ENCODE measurements at regions not wholly inside any gene's neighbourhood (a gene's known extent, or its start where the extent isn't known, plus 50 kb on each side); places are given as distances from the start of the nearest gene placed in this dataset.

DNA sequence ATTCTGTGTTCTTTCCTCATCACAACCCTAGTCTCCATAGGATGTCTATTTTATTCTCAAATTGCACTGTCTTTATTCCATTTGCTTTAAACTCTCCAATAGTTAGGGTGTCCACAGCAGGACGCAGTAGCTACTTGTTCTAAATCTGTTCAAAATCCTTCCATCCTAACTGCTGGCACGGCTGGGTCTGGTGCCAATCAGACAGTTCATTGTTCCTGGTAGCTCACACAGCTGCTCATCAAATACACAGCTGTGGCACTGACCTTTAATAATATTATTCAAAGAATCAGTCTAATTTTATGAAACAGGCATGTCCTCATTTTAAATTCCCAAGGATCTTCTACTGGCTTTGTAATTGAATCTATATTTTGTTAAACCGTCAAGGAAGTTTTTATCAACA is 59.7 kb upstream of the TMEFF2 start:
- Mint-ChIP-seq H3K36me3 (no peaks in the 10 kb centered on the region), H3K4me1 (no peaks in the 10 kb centered on the region), H3K27ac (no peak overlapping the region), H3K9me3 (no peaks in the 10 kb centered on the region), H3K4me3 (no peak overlapping the region), H3K27me3 (no peaks in the 10 kb centered on the region)
- H3K4me3 ChIP-seq (ENCODE audit: low read length), result no peak overlapping the region
- no peak for DNase-seq
- H3K4me1 ChIP-seq (ENCODE audit: insufficient read depth, low read length), result no peaks in the 10 kb centered on the region
- H3K9me3 ChIP-seq (ENCODE audit: low read length), result no peaks in the 10 kb centered on the region
- no peak overlapping the region for H3K27ac ChIP-seq (ENCODE audit: low read depth, low read length)
- no peaks in the 10 kb centered on the region for H3K27me3 ChIP-seq (ENCODE audit: insufficient read depth, low read length, poor library complexity, severe bottlenecking)
- CTCF ChIA-PET, result no interaction called here
- no peaks in the 10 kb centered on the region for H3K36me3 ChIP-seq (ENCODE audit: insufficient read depth, low read length)
- POLR2A ChIA-PET, result no interaction called here

GRCh38 chr2:192253692-192254091 is 59.0 kb upstream of the TMEFF2 start:
- H3K27ac Mint-ChIP-seq, result no peak overlapping the region
- ChIA-PET POLR2A (no interaction called here), CTCF (no interaction called here)
- Histone ChIP-seq H3K27ac (ENCODE audit: low read depth, low read length) (no peak overlapping the region), H3K4me1 (ENCODE audit: insufficient read depth, low read length) (no peaks in the 10 kb centered on the region), H3K9me3 (ENCODE audit: low read length) (no peaks in the 10 kb centered on the region), H3K4me3 (ENCODE audit: low read length) (no peak overlapping the region), H3K27me3 (ENCODE audit: insufficient read depth, low read length, poor library complexity, severe bottlenecking) (no peaks in the 10 kb centered on the region), H3K36me3 (ENCODE audit: insufficient read depth, low read length) (no peaks in the 10 kb centered on the region)
- H3K4me3 Mint-ChIP-seq, result no peak overlapping the region
- H3K9me3 Mint-ChIP-seq, result no peaks in the 10 kb centered on the region
- no peak for DNase-seq
- no peaks in the 10 kb centered on the region for H3K36me3 Mint-ChIP-seq
- H3K4me1 Mint-ChIP-seq, result no peaks in the 10 kb centered on the region
- H3K27me3 Mint-ChIP-seq, result no peaks in the 10 kb centered on the region

DNA sequence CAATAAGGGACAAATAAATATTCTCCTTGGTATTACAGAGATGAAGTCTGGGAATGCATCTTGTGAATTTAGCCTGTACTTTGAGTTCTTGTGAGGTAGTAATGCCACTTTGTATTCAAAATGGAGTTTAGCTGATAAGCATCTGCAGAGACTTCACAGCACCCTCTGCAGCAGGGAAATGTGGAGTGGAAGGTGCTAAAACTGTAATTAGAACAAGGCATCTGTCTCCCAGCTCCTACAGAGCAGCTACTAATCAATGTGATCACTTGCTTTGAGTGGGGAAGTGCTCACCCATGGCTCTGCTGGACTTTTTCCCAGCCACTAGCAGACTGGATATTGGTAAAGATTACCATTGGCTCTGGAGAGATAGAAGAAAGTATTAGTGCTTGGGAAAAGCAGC is 56.2 kb upstream of the TMEFF2 start:
- ChIA-PET CTCF (no interaction called here), POLR2A (no interaction called here)
- Mint-ChIP-seq H3K27me3 (no peaks in the 10 kb centered on the region), H3K36me3 (no peaks in the 10 kb centered on the region), H3K4me3 (no peak overlapping the region), H3K9me3 (no peaks in the 10 kb centered on the region), H3K4me1 (no peaks in the 10 kb centered on the region), H3K27ac (no peak overlapping the region)
- H3K27me3 ChIP-seq (ENCODE audit: insufficient read depth, low read length, poor library complexity, severe bottlenecking), result no peaks in the 10 kb centered on the region
- no peaks in the 10 kb centered on the region for H3K4me1 ChIP-seq (ENCODE audit: insufficient read depth, low read length)
- H3K36me3 ChIP-seq (ENCODE audit: insufficient read depth, low read length), result no peaks in the 10 kb centered on the region
- DNase-seq, result no peak
- no peaks in the 10 kb centered on the region for H3K9me3 ChIP-seq (ENCODE audit: low read length)
- H3K4me3 ChIP-seq (ENCODE audit: low read length), result no peak overlapping the region
- H3K27ac ChIP-seq (ENCODE audit: low read depth, low read length), result no peak overlapping the region

DNA sequence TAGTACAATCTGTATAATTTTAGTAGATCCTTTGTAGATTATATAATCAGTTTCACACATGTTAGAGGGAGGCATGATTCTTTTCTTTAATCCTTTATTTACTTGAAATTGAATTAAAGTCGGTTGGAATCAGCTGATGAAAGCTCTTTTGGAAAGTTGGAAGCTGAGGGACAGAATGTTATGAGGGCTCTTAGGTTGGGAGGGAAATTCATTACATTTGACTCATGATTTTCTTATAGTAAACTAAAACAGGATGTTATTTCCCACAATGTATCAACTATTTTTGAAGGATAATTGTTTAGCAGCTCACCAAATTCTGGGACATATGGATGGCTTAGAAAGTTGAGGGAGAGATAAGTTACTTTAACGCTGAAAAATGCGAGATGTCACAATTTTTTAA is 52.7 kb upstream of the TMEFF2 start:
- H3K27me3 Mint-ChIP-seq, result no peaks in the 10 kb centered on the region
- no peak overlapping the region for H3K27ac Mint-ChIP-seq
- no peaks in the 10 kb centered on the region for H3K9me3 ChIP-seq (ENCODE audit: low read length)
- ChIA-PET POLR2A (no interaction called here), CTCF (no interaction called here)
- no peaks in the 10 kb centered on the region for H3K4me1 Mint-ChIP-seq
- no peak overlapping the region for H3K4me3 Mint-ChIP-seq
- no peak for DNase-seq
- H3K4me3 ChIP-seq (ENCODE audit: low read length), result no peak overlapping the region
- no peaks in the 10 kb centered on the region for H3K36me3 ChIP-seq (ENCODE audit: insufficient read depth, low read length)
- H3K27me3 ChIP-seq (ENCODE audit: insufficient read depth, low read length, poor library complexity, severe bottlenecking), result no peaks in the 10 kb centered on the region
- H3K4me1 ChIP-seq (ENCODE audit: insufficient read depth, low read length), result no peaks in the 10 kb centered on the region
- H3K36me3 Mint-ChIP-seq, result no peaks in the 10 kb centered on the region
- peaks cover 0 to 3% (median 0%) of the 10 kb centered on the region in 5 donors for H3K9me3 Mint-ChIP-seq
- no peak overlapping the region for H3K27ac ChIP-seq (ENCODE audit: low read depth, low read length)

DNA sequence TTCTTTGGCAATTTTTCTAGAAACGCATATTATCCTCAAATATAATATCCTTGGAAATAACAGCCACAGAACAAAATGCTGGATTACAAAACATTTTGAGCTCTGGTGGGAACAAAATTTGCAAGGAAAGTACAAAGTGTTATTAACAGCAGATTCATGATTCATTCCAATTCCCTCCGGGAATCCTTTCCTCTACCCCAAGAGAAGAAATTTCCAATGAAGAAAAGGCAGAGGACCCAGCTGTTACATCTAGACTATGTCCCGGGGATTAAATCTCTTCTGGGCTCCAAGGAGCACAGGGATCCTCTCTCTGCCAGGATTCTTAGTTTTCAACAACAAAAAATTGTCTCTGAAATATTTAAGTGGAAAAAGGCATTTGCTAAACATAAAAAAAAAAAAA is 51.6 kb upstream of the TMEFF2 start:
- no peaks in the 10 kb centered on the region for H3K27me3 ChIP-seq (ENCODE audit: insufficient read depth, low read length, poor library complexity, severe bottlenecking)
- no peaks in the 10 kb centered on the region for H3K4me1 ChIP-seq (ENCODE audit: insufficient read depth, low read length)
- CTCF ChIA-PET, result no interaction called here
- POLR2A ChIA-PET, result no interaction called here
- Mint-ChIP-seq H3K27ac (no peak overlapping the region), H3K36me3 (no peaks in the 10 kb centered on the region), H3K27me3 (peaks cover 0 to 2% of the 10 kb centered on the region in 2 donors), H3K9me3 (peaks cover 0 to 3% (median 0%) of the 10 kb centered on the region in 5 donors), H3K4me3 (no peak overlapping the region), H3K4me1 (no peaks in the 10 kb centered on the region)
- H3K27ac ChIP-seq (ENCODE audit: low read depth, low read length), result no peak overlapping the region
- no peak for DNase-seq
- no peaks in the 10 kb centered on the region for H3K9me3 ChIP-seq (ENCODE audit: low read length)
- no peak overlapping the region for H3K4me3 ChIP-seq (ENCODE audit: low read length)
- H3K36me3 ChIP-seq (ENCODE audit: insufficient read depth, low read length), result no peaks in the 10 kb centered on the region

GRCh38 chr2:192245329-192245728 is 50.6 kb upstream of the TMEFF2 start:
- Mint-ChIP-seq H3K4me3 (no peak overlapping the region), H3K4me1 (no peaks in the 10 kb centered on the region), H3K36me3 (no peaks in the 10 kb centered on the region), H3K27ac (no peak overlapping the region), H3K27me3 (peaks cover 0 to 2% of the 10 kb centered on the region in 2 donors), H3K9me3 (peaks cover 0 to 3% (median 0%) of the 10 kb centered on the region in 5 donors)
- ChIA-PET POLR2A (no interaction called here), CTCF (no interaction called here)
- Histone ChIP-seq H3K4me1 (ENCODE audit: insufficient read depth, low read length) (no peaks in the 10 kb centered on the region), H3K27me3 (ENCODE audit: insufficient read depth, low read length, poor library complexity, severe bottlenecking) (no peaks in the 10 kb centered on the region), H3K4me3 (ENCODE audit: low read length) (no peak overlapping the region), H3K27ac (ENCODE audit: low read depth, low read length) (no peak overlapping the region), H3K36me3 (ENCODE audit: insufficient read depth, low read length) (no peaks in the 10 kb centered on the region), H3K9me3 (ENCODE audit: low read length) (no peaks in the 10 kb centered on the region)
- no peak for DNase-seq
